Stimulated activated CD4-positive, alpha-beta T cell treated with anti-CD3 and anti-CD28 coated beads, Interleukin-4, amount 100 ng/mL, for 48 hours (primary cell): ENCODE measurements at regions not wholly inside any gene's neighbourhood (a gene's known extent, or its start where the extent isn't known, plus 50 kb on each side); places are given as distances from the start of the nearest gene placed in this dataset.
"Not testable (repeated sequence)": the region's sequence is repeated elsewhere in the genome, so short reads cannot be mapped to it uniquely, and the experiment has no call there.

Experiments used
- DNase-seq, 2 donors: peaks; one replicate each; pipeline ENCODE4 v3.0.0-alpha.2; 2020; ENCODE audit warnings: low read depth in 2 of 2

DNA sequence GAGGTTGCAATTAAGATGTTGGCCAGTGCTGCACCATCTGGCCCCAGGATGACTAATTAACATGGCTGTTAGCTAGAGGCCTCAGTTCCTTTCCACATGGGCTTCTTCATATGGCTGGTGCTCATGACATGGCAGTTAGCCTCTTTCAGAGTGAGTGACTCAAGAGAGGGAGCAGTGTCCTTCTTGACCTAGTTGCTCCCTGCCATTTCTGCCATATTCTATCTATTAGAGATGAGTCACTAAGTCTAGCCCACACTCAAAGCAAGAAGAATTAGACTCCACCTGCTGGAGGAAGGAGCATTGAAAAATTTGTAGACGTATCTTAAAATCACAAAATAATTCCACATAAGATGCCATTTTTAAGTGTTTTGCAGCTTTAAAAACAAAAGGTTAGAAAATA is 651.2 kb upstream of the CCNG1 start:
- DNase-seq = no peak

GRCh38 chr5:162796507-162796906 is 640.9 kb upstream of the CCNG1 start:
- DNase-seq = no peak

DNA sequence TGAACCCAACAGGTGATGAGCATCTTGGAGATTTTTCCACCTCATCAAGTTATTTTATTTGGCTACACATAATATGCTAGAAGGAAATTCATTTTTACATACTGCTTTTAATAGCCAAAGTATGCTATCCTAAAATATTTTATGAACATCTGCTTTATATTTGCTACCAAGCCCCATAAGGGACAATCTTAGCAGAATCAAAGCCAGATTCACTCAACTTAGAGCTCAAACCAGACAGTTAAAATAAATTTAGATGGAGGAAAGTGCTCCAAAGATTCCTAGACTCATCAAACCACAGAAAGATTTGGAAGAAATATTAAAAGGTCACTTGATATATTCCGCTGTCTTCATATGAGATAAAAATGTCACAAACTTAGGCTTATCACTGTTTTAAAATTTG is 637.1 kb upstream of the CCNG1 start:
- DNase-seq = no peak

- DNase-seq = no peak
Observed at GRCh38 chr5:162801235-162801634, 636.2 kb upstream of the CCNG1 start.

DNA sequence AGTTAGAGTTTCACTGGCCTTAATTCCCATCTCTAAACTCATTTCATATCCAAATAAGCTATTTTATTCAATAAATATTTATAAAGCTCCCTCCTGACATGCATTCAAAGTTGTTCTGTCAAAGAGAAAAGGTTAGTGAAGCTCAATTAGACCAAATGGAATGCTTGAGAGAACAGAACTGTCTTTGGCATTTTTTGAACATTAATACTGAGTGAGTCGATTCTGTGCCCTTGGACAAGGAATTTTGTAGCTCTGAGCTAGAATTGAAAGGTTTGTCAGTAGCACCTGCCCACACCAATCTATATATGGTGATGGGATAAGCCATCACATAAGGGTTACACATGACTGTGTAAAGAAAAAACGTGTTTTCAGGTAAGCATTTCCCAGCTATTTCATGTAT is 631.2 kb upstream of the CCNG1 start:
- no peak for DNase-seq

GRCh38 chr5:162811071-162811470 is 626.3 kb upstream of the CCNG1 start:
- no peak for DNase-seq

DNA sequence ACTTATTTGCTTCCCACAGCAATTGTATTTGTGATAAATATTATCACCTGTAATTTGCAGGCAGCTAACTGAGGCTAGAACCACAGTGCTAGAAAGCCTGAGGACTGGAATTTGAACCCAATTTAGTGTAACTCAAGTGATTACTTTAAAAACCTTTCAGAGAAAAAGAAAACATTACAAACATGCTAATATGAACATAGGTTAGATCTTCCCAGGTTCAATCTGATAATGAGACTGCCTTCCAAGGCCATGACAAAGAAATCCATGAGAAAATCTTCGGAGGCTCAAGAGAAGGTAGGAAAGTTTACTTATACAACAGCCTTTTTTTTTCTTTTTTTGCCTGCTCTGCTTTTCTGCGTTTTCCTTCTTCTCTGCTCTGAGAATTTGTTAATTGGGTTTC is 620.6 kb upstream of the CCNG1 start:
- no peak for DNase-seq

GRCh38 chr5:162817364-162817763 is 620.0 kb upstream of the CCNG1 start:
- DNase-seq = no peak

GRCh38 chr5:162821664-162822063 is 615.7 kb upstream of the CCNG1 start:
- DNase-seq = not testable (repeated sequence)

DNA sequence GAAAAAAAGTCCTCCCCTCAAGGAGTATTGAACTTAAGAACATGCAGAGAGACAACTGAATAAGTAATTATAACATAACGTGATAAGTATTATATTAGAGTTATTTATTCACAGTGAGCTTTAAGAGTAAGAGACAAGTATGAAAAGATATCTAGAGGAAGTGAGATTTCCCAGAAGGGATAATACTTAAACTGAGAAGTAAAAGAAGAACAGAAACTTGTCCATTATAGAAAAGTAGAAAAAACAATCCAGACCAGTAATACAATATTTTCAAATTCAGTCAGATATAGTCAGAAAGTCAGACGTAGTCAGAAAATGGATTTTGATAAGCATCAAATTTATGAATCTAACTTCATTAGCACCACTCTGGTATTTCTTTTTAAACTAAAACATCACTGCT is 613.0 kb upstream of the CCNG1 start:
- no peak for DNase-seq

GRCh38 chr5:162837155-162837554 is 600.2 kb upstream of the CCNG1 start:
- DNase-seq = no peak

- no peak for DNase-seq
Observed at GRCh38 chr5:162842727-162843126, 594.7 kb upstream of the CCNG1 start.

DNA sequence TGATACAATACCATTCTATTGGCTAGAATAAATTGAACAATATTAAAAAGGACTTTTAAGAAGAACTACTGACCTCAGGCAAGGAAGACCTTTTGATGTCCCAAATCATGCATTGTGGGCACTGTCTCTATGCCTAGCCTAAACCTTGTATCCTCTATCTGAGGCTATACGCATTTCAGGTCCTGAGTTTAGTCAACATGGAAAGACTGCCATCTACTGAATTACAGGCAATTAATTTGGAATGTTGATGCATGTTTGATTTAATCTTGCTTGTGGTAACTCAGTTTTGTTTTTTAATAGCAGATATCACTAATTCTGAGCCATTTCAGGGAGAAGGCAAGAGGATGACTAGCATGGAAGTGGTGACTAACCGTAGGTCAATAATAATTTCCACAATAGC is 585.3 kb upstream of the CCNG1 start:
- no peak for DNase-seq

GRCh38 chr5:162858770-162859169 is 578.6 kb upstream of the CCNG1 start:
- no peak for DNase-seq

- DNase-seq = no peak
Observed at GRCh38 chr5:162870966-162871365, 566.4 kb upstream of the CCNG1 start.

DNA sequence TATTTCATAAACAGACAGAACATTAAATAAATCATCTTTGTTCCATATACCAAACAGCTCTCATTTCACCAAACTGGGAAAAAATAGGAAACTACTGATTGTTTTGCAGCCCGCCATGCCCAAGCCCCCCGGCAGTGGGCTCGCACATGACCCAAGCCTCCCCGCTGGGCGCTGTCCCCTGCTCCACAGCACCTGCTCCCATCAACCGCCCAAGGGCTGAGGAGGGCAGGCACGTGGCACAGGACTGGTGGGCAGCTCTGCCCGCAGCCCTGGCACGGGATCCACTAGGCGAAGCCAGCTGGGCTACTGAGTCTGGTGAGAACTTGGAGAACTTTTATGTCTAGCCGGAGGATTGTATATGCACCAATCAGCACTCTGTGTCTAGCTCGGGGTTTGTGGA is 554.8 kb upstream of the CCNG1 start:
- DNase-seq = no peak

GRCh38 chr5:162886717-162887116 is 550.7 kb upstream of the CCNG1 start:
- DNase-seq = no peak

- no peak for DNase-seq
Observed at GRCh38 chr5:162888268-162888667, 549.1 kb upstream of the CCNG1 start.

DNA sequence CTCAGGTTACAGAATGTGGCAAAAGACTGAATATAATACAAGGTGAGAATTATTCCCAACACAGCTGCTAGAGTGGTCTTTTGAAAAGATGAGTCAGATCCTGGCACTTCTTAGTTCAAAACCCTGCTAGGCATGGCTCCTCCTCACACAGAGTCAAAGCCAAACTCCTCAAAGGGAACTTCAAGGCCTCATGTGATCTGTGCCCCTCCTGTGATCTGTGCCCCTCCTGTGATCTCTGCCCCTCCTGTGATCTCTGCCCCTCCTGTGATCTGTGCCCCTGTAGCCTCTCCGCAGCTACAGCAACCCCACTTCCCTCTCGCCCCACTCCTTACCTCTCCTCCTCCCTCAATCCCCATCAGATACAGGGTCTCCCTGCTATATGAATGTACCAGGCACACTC is 525.5 kb upstream of the CCNG1 start:
- no peak for DNase-seq

DNA sequence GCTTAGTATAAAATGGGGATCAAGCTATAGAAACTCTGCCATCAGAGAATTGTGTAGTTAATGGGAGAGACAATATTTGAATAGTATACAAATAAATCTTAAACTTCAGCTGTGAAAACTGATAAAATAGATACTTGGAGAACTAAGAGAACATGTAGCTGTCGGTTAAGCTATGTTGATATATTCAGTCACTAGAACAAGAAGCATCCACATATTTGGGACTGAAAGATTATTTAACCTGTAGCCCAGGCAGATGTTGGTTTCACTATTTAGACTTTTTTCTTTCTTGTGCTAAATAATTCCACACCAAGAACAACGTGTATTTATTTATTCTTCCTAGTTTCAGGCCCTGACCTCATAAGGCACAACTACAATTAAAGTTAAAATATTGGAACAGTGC is 521.0 kb upstream of the CCNG1 start:
- DNase-seq = no peak

DNA sequence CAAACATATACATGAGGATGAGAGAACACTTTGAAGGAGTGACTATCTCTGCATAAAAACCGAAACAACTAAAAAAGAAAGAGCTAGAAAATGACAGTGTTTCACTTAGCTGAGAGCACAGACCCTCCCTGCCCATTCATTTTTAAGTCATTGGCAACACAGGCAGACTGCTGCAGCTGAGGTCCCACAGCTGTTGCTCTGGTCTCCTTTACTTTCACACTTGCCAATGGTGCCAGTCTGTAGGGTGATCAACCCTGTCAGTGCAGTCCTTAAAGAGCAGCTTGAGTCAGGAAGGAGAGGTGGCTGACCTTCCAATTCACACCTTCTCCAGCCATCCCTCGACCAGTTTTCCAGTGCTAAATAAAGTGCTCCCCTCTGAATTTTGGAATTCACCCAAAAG is 508.3 kb upstream of the CCNG1 start:
- DNase-seq = no peak

DNA sequence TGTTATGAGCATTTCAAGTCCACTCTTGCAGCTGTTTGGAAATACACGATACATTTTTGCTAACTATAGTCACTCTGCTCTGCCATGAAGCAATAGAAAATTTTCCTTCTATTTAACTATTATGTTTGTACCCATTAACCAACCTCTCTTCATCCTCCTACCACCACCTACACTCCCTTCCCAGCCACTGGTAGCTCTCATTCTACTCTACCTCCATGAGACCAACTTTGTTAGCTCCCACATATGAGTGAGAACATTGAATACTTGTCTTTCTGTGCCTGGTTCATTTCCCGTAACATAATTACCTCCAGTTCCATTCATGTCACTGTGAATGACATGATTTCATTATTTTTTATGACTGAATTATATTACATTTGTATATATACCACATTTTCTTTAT is 505.9 kb upstream of the CCNG1 start:
- no peak for DNase-seq

GRCh38 chr5:162939991-162940390 is 497.4 kb upstream of the CCNG1 start:
- no peak for DNase-seq

- no peak for DNase-seq
Observed at GRCh38 chr5:162948677-162949076, 488.7 kb upstream of the CCNG1 start.

- no peak for DNase-seq
Observed at GRCh38 chr5:162956570-162956969, 480.8 kb upstream of the CCNG1 start.
